Stomach (tissue), 8 donors: ENCODE measurements at regions not wholly inside any gene's neighbourhood (a gene's known extent, or its start where the extent isn't known, plus 50 kb on each side); places are given as distances from the start of the nearest gene placed in this dataset.

ENCODE experiments used
- DNase-seq, 2 donors: peaks; one replicate each; pipeline versions ENCODE4 v3.0.0 to v3.0.0-alpha.2; 2013 to 2019
- H3K27ac ChIP-seq, 5 donors: fragments of 200-600 bp in 4 of 5; sonication (generic) in 4 of 5; one replicate each; pipeline ENCODE4 v1.5.1; 2013 to 2019; ENCODE audit warnings: mild to moderate bottlenecking in 1 of 5, moderate library complexity in 1 of 5
- H3K27me3 ChIP-seq, 3 donors: fragments of 200-600 bp; sonication (generic); one replicate each; pipeline ENCODE4 v1.5.1; 2017 to 2019; ENCODE audit warnings: mixed run types in 1 of 3
- H3K36me3 ChIP-seq, 4 donors: fragments of 200-600 bp; sonication (generic); 1 replicate in 3 of 4; 2 replicates in 1 of 4; pipeline ENCODE4 v1.5.1; 2016 to 2019
- H3K4me1 ChIP-seq, 4 donors: fragments of 200-600 bp; sonication (generic); one replicate each; pipeline ENCODE4 v1.5.1; 2016 to 2019
- H3K4me3 ChIP-seq, 4 donors: fragments of 200-600 bp; sonication (generic) in 3 of 4; one replicate each; pipeline ENCODE4 v1.5.1; 2016 to 2019; ENCODE audit warnings: mild to moderate bottlenecking in 1 of 4
- H3K9me3 ChIP-seq, 4 donors: fragments of 200-600 bp; sonication (generic); one replicate each; pipeline ENCODE4 v1.5.1; 2016 to 2019
- EP300 ChIP-seq: sonication (generic); formaldehyde crosslinking; IDR thresholded peaks from one replicate; pipeline ENCODE4 v1.6.1; 2017; ENCODE audit warnings: antibody characterized with exemption
- POLR2A ChIP-seq, 4 donors: fragments of 450-650 bp; IDR thresholded peaks; one replicate each; pipeline ENCODE4 v1.6.1; 2016; ENCODE audit warnings: antibody characterized with exemption in 4 of 4, control low read depth in 2 of 4, mild to moderate bottlenecking in 1 of 4, moderate library complexity in 1 of 4
- POLR2AphosphoS5 ChIP-seq, 3 donors: sonication (generic); formaldehyde crosslinking; IDR thresholded peaks; one replicate each; pipeline ENCODE4 v1.6.1; 2016; ENCODE audit warnings: antibody characterized with exemption in 3 of 3
- WGBS, 5 donors: extraction: QIAGEN DNeasy Blood & Tissue Kit in 3 of 5; methylation state at CpG; one replicate each; pipeline versions ENCODE4 v1.1.5 to v1.1.7; 2013 to 2018; 5-methylcytosine and 5-hydroxymethylcytosine counted together
- intact Hi-C: fragments of 100-400 bp; cut with DNase I; formaldehyde crosslinking; loops from one replicate; pipeline ENCODE4 v1.15.1; 2023; ENCODE audit warnings: low total_unique reads
- TF ChIP-seq, protein P1 (sequence below), 7 experiments: fragments of 450-650 bp in 4 of 7; fragments of 200-600 bp in 3 of 7; sonication (generic) in 3 of 7; IDR thresholded peaks; one replicate each; pipeline ENCODE4 v1.5.1; 2016 to 2019; ENCODE audit warnings: antibody characterized with exemption in 7 of 7, control low read depth in 2 of 7, mild to moderate bottlenecking in 1 of 7
- donor health status: healthy with polysubstance abuse.
- donor health status: Bipolar disorder and iron deficiency.
- donor health status: healthy.

DNA sequence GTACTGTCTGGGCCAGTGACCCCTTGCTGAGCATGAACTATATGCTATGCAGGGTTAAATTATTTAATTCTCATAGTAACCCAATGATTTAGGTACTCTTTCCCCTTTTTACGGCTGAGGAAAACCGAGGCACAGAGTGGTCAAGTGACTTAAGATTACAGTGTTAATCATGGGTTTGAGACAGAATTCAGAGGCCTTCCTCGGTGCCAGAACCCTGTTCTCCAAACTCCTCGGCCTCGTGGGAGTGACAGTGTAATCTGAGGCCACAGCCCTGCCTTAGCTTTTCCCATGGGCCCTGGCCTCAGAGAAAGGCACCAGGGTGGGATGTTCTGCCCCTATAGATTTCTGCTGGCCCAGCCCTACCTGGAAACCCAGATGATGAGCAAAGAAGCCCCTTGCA, 86.4 kb upstream of the ZNF648 start:
- TF ChIP-seq POLR2A (IDR thresholded peaks at IDR 0.05), result no peak
- TF ChIP-seq POLR2AphosphoS5 (IDR thresholded peaks at IDR 0.05), result no peak
- no peak for TF ChIP-seq EP300
- TF ChIP-seq, protein P1, sequence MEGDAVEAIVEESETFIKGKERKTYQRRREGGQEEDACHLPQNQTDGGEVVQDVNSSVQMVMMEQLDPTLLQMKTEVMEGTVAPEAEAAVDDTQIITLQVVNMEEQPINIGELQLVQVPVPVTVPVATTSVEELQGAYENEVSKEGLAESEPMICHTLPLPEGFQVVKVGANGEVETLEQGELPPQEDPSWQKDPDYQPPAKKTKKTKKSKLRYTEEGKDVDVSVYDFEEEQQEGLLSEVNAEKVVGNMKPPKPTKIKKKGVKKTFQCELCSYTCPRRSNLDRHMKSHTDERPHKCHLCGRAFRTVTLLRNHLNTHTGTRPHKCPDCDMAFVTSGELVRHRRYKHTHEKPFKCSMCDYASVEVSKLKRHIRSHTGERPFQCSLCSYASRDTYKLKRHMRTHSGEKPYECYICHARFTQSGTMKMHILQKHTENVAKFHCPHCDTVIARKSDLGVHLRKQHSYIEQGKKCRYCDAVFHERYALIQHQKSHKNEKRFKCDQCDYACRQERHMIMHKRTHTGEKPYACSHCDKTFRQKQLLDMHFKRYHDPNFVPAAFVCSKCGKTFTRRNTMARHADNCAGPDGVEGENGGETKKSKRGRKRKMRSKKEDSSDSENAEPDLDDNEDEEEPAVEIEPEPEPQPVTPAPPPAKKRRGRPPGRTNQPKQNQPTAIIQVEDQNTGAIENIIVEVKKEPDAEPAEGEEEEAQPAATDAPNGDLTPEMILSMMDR (IDR thresholded peaks at IDR 0.05), result no peak
- DNase-seq, result no peak
- H3K9me3 ChIP-seq, result no peaks in the 10 kb centered on the region
- H3K4me3 ChIP-seq, result no peak overlapping the region
- intact Hi-C loops, result no loop called here
- no peaks in the 10 kb centered on the region for H3K36me3 ChIP-seq
- peaks cover 33 to 51% (median 43%) of the 10 kb centered on the region in 4 donors for H3K4me1 ChIP-seq
- peak overlapping the region in 4 of 5 donors; percentile 96 to 99 (median 98) for H3K27ac ChIP-seq
- H3K27me3 ChIP-seq, result no peaks in the 10 kb centered on the region
- 87 to 96% (median 92%) methylated on average over 5 of the region's 5 CpGs for WGBS, 5 donors

DNA sequence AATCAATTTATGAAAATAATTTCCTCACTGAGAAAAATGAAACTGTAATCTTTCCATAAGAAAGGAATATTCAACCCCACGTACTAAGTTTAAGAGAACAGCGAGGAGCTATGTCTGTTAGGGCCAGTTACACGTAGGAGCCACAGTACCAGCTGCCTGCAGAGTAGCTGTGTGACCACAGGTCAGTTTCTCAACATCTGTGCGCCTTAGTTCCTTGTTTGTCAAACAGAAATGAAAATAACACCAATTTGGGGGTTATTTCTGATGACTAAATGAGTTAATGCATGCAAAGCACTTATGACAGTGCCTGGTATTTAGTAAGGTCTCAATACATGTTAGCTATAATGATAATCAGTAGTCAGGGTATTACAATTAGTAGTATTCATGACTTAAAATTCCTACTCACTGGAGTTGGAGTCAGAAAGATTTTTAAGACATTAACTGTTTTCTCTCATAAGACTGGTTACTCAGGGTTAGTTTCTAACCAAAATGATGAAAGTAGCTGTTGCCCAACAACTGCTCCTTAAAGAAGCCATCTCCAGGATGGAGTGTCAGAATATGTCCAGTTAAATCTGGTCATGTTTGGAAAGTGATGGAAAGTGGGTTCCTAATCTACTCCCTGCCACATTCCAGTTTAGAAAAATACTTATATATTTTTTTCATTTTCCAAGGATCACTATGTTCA, 85.8 kb upstream of the ZNF648 start:
- intact Hi-C loops, result no loop called here
- peak overlapping the region; percentile 62 to 99 (median 97) for H3K27ac ChIP-seq
- no peaks in the 10 kb centered on the region for H3K36me3 ChIP-seq
- peaks cover 40 to 58% (median 48%) of the 10 kb centered on the region in 4 donors for H3K4me1 ChIP-seq
- TF ChIP-seq POLR2AphosphoS5 (IDR thresholded peaks at IDR 0.05) (no peak), EP300 (no peak), POLR2A (IDR thresholded peaks at IDR 0.05) (no peak)
- TF ChIP-seq, protein P1 (IDR thresholded peaks at IDR 0.05), result no peak
- WGBS, 5 donors, result 44 to 66% (median 50%) methylated on average over 4 of the region's 4 CpGs
- peak; percentile 36 to 37 for DNase-seq
- no peaks in the 10 kb centered on the region for H3K9me3 ChIP-seq
- H3K27me3 ChIP-seq, result no peaks in the 10 kb centered on the region
- no peak overlapping the region for H3K4me3 ChIP-seq

- H3K27me3 ChIP-seq, result no peaks in the 10 kb centered on the region
- no peak overlapping the region for H3K4me3 ChIP-seq
- intact Hi-C loops, result no loop called here
- peaks cover 40 to 63% (median 50%) of the 10 kb centered on the region in 4 donors for H3K4me1 ChIP-seq
- peak; percentile 39 to 91 for DNase-seq
- WGBS, 5 donors, result 19 to 51% (median 47%) methylated on average over 5 of the region's 5 CpGs
- peak overlapping the region; percentile 80 to 99 (median 97) for H3K27ac ChIP-seq
- TF ChIP-seq, protein P1 (IDR thresholded peaks at IDR 0.05), result no peak
- peak in 2 of 3 donors; percentile 55 to 75 for TF ChIP-seq POLR2AphosphoS5 (IDR thresholded peaks at IDR 0.05)
- no peaks in the 10 kb centered on the region for H3K36me3 ChIP-seq
- H3K9me3 ChIP-seq, result no peaks in the 10 kb centered on the region
Measured at GRCh38 chr1:182146286-182146685, 84.8 kb upstream of the ZNF648 start.

GRCh38 chr1:182145441-182145840, 83.9 kb upstream of the ZNF648 start:
- TF ChIP-seq POLR2AphosphoS5 (IDR thresholded peaks at IDR 0.05) (no peak), POLR2A (IDR thresholded peaks at IDR 0.05) (no peak), EP300 (no peak)
- TF ChIP-seq, protein P1 (IDR thresholded peaks at IDR 0.05), result no peak
- intact Hi-C loops, result no loop called here
- whole genome bisulfite sequencing, 5 donors, result 63 to 81% (median 73%) methylated on average over 5 of the region's 5 CpGs
- H3K4me1 ChIP-seq, result peaks cover 40 to 63% (median 57%) of the 10 kb centered on the region in 4 donors
- no peaks in the 10 kb centered on the region for H3K36me3 ChIP-seq
- DNase-seq, result no peak
- H3K27me3 ChIP-seq, result no peaks in the 10 kb centered on the region
- no peaks in the 10 kb centered on the region for H3K9me3 ChIP-seq
- peak overlapping the region; percentile 96 to 99 (median 97) for H3K27ac ChIP-seq
- no peak overlapping the region for H3K4me3 ChIP-seq
